Stomach (tissue), 8 donors: ENCODE measurements at regions not wholly inside any gene's neighbourhood (a gene's known extent, or its start where the extent isn't known, plus 50 kb on each side); places are given as distances from the start of the nearest gene placed in this dataset.

Experiments used
- DNase-seq, 2 donors: peaks; one replicate each; pipeline versions ENCODE4 v3.0.0 to v3.0.0-alpha.2; 2013 to 2019
- H3K27ac ChIP-seq, 5 donors: fragments of 200-600 bp in 4 of 5; sonication (generic) in 4 of 5; one replicate each; pipeline ENCODE4 v1.5.1; 2013 to 2019; ENCODE audit warnings: mild to moderate bottlenecking in 1 of 5, moderate library complexity in 1 of 5
- H3K27me3 ChIP-seq, 3 donors: fragments of 200-600 bp; sonication (generic); one replicate each; pipeline ENCODE4 v1.5.1; 2017 to 2019; ENCODE audit warnings: mixed run types in 1 of 3
- H3K36me3 ChIP-seq, 4 donors: fragments of 200-600 bp; sonication (generic); 1 replicate in 3 of 4; 2 replicates in 1 of 4; pipeline ENCODE4 v1.5.1; 2016 to 2019
- H3K4me1 ChIP-seq, 4 donors: fragments of 200-600 bp; sonication (generic); one replicate each; pipeline ENCODE4 v1.5.1; 2016 to 2019
- H3K4me3 ChIP-seq, 4 donors: fragments of 200-600 bp; sonication (generic) in 3 of 4; one replicate each; pipeline ENCODE4 v1.5.1; 2016 to 2019; ENCODE audit warnings: mild to moderate bottlenecking in 1 of 4
- H3K9me3 ChIP-seq, 4 donors: fragments of 200-600 bp; sonication (generic); one replicate each; pipeline ENCODE4 v1.5.1; 2016 to 2019
- EP300 ChIP-seq: sonication (generic); formaldehyde crosslinking; IDR thresholded peaks from one replicate; pipeline ENCODE4 v1.6.1; 2017; ENCODE audit warnings: antibody characterized with exemption
- POLR2A ChIP-seq, 4 donors: fragments of 450-650 bp; IDR thresholded peaks; one replicate each; pipeline ENCODE4 v1.6.1; 2016; ENCODE audit warnings: antibody characterized with exemption in 4 of 4, control low read depth in 2 of 4, mild to moderate bottlenecking in 1 of 4, moderate library complexity in 1 of 4
- POLR2AphosphoS5 ChIP-seq, 3 donors: sonication (generic); formaldehyde crosslinking; IDR thresholded peaks; one replicate each; pipeline ENCODE4 v1.6.1; 2016; ENCODE audit warnings: antibody characterized with exemption in 3 of 3
- WGBS, 5 donors: extraction: QIAGEN DNeasy Blood & Tissue Kit in 3 of 5; methylation state at CpG; one replicate each; pipeline versions ENCODE4 v1.1.5 to v1.1.7; 2013 to 2018; 5-methylcytosine and 5-hydroxymethylcytosine counted together
- intact Hi-C: fragments of 100-400 bp; cut with DNase I; formaldehyde crosslinking; loops from one replicate; pipeline ENCODE4 v1.15.1; 2023; ENCODE audit warnings: low total_unique reads
- TF ChIP-seq, protein P1 (sequence below), 7 experiments: fragments of 450-650 bp in 4 of 7; fragments of 200-600 bp in 3 of 7; sonication (generic) in 3 of 7; IDR thresholded peaks; one replicate each; pipeline ENCODE4 v1.5.1; 2016 to 2019; ENCODE audit warnings: antibody characterized with exemption in 7 of 7, control low read depth in 2 of 7, mild to moderate bottlenecking in 1 of 7
- donor health status: healthy with polysubstance abuse.
- donor health status: Bipolar disorder and iron deficiency.
- donor health status: healthy.

DNA sequence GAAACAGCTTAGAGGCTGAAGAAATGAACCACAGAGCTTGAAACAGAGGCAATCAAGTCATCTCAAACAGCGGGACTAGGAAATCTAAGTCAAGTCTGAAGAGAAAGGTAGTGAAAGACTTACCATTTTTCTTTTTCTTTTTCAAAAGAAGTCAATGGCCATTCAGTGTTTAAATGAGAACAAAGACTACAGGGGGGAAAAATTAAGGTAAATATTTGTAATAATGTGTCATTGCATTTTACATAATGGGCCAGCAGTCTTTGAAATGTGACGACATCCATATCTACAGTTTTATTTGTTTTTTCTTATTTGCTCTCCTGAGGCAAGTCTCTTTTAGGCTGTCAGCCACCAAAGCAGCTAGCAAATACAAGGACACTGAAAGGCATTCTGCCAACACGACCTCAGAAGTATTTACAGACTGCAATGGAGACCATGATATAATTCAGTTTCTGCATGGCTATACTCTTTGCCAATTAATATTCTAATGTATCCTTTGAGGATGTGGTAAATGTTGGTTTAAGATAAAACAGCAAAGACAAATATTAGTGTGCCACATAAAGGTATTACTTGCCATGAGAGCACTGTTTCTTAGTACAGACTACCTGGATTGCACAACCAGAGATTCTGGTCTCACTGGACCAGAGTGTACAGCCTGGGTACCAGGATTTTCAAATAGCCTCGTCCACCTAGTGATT is 307.0 kb upstream of the THBS1 start:
- no peak overlapping the region for H3K4me3 ChIP-seq
- no peaks in the 10 kb centered on the region for H3K27me3 ChIP-seq
- TF ChIP-seq POLR2AphosphoS5 (IDR thresholded peaks at IDR 0.05) (peak in 2 of 3 donors; percentile 77 to 92), EP300 (no peak), POLR2A (IDR thresholded peaks at IDR 0.05) (no peak)
- TF ChIP-seq, protein P1, sequence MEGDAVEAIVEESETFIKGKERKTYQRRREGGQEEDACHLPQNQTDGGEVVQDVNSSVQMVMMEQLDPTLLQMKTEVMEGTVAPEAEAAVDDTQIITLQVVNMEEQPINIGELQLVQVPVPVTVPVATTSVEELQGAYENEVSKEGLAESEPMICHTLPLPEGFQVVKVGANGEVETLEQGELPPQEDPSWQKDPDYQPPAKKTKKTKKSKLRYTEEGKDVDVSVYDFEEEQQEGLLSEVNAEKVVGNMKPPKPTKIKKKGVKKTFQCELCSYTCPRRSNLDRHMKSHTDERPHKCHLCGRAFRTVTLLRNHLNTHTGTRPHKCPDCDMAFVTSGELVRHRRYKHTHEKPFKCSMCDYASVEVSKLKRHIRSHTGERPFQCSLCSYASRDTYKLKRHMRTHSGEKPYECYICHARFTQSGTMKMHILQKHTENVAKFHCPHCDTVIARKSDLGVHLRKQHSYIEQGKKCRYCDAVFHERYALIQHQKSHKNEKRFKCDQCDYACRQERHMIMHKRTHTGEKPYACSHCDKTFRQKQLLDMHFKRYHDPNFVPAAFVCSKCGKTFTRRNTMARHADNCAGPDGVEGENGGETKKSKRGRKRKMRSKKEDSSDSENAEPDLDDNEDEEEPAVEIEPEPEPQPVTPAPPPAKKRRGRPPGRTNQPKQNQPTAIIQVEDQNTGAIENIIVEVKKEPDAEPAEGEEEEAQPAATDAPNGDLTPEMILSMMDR (IDR thresholded peaks at IDR 0.05): no peak
- 20 to 39% (median 33%) methylated on average over 4 of the region's 4 CpGs for WGBS, 5 donors
- peak overlapping the region in 4 of 5 donors; percentile 35 to 72 (median 47) for H3K27ac ChIP-seq
- H3K4me1 ChIP-seq: peaks cover 8 to 25% (median 21%) of the 10 kb centered on the region in 4 donors
- no peaks in the 10 kb centered on the region for H3K9me3 ChIP-seq
- DNase-seq: peak; percentile 84 to 95
- intact Hi-C loops: no loop called here
- H3K36me3 ChIP-seq: no peaks in the 10 kb centered on the region

DNA sequence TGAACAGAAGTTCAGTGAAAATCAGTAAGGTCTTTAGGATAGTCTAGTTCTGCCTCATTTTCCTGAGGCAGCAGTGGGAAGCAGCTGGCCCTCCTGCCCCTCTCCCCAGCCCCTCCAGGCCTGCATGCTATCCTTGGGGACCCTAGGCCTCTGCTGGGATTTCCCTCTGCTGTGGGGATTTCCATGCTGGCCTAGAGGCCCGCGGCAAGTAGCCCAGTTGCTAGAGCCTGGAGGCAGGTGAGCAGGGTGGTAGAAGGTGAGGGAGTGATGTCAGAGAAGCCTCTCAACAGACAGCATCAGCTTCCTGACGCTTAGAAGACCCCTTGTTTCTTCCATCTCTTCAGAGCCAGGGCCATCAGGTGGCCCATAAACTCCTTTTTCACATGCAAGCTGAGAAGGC is 305.8 kb upstream of the THBS1 start:
- TF ChIP-seq POLR2A (IDR thresholded peaks at IDR 0.05) (no peak), POLR2AphosphoS5 (IDR thresholded peaks at IDR 0.05) (no peak), EP300 (no peak)
- TF ChIP-seq, protein P1 (IDR thresholded peaks at IDR 0.05): no peak
- no peak overlapping the region for H3K27ac ChIP-seq
- H3K4me1 ChIP-seq: peaks cover 8 to 25% (median 16%) of the 10 kb centered on the region in 4 donors
- H3K4me3 ChIP-seq: no peak overlapping the region
- DNase-seq: no peak
- 61 to 82% (median 72%) methylated on average over 3 of the region's 3 CpGs for WGBS, 5 donors
- H3K9me3 ChIP-seq: no peaks in the 10 kb centered on the region
- intact Hi-C loops: no loop called here
- H3K27me3 ChIP-seq: no peaks in the 10 kb centered on the region
- no peaks in the 10 kb centered on the region for H3K36me3 ChIP-seq

DNA sequence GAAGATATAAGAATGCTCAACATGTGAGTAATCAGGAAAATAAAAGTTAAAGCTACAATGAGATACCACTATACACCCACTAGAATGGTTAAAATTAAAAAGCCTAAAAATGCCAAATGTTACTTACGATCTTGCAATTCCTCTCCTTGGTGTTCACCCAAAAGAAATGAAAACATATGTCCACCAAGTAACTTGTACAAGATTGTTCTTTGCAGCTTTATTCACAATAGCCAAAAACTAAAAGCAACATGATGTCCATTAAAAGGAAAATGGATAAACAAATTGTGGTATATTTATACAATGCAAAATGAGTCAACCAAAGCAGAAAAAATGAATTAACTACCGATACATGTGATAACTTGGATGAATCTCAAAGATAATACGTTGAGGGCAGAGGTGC is 301.6 kb upstream of the THBS1 start:
- Histone ChIP-seq H3K9me3 (no peaks in the 10 kb centered on the region), H3K4me1 (peaks cover 8 to 10% (median 8%) of the 10 kb centered on the region in 4 donors), H3K27ac (no peak overlapping the region), H3K4me3 (no peak overlapping the region), H3K27me3 (no peaks in the 10 kb centered on the region), H3K36me3 (no peaks in the 10 kb centered on the region)
- DNase-seq: no peak
- 68 to 91% (median 77%) methylated on average over 3 of the region's 3 CpGs for WGBS, 5 donors
- no peak for TF ChIP-seq POLR2A (IDR thresholded peaks at IDR 0.05)
- no peak for TF ChIP-seq EP300
- TF ChIP-seq, protein P1 (IDR thresholded peaks at IDR 0.05): no peak
- no peak for TF ChIP-seq POLR2AphosphoS5 (IDR thresholded peaks at IDR 0.05)
- intact Hi-C loops: no loop called here

DNA sequence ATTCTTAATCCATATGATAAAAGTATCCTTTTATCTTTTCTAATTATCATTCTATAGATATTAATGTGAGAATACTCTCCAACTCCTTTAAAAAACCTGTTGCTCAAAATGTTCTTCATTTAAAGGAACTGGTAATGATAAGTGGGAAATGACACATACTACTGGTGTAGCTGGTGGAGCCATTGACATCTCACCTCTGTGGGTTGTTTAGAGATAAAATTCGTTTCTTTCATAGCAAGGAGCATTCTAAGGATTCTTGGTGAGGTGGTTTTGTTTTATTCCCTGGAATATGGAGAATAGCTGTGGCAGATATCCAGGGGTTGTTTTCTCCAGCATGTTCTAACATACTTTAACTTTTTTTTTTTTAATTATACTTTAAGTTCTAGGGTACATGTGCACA is 299.8 kb upstream of the THBS1 start:
- no peaks in the 10 kb centered on the region for H3K27me3 ChIP-seq
- intact Hi-C loops: no loop called here
- H3K9me3 ChIP-seq: no peaks in the 10 kb centered on the region
- no peak overlapping the region for H3K4me3 ChIP-seq
- no peak for DNase-seq
- H3K27ac ChIP-seq: no peak overlapping the region
- peaks cover 0 to 5% (median under 1%) of the 10 kb centered on the region in 4 donors for H3K4me1 ChIP-seq
- H3K36me3 ChIP-seq: no peaks in the 10 kb centered on the region
- 17 to 45% (median 32%) methylated on average over 1 of the region's 1 CpG for WGBS, 5 donors
- TF ChIP-seq EP300: no peak

DNA sequence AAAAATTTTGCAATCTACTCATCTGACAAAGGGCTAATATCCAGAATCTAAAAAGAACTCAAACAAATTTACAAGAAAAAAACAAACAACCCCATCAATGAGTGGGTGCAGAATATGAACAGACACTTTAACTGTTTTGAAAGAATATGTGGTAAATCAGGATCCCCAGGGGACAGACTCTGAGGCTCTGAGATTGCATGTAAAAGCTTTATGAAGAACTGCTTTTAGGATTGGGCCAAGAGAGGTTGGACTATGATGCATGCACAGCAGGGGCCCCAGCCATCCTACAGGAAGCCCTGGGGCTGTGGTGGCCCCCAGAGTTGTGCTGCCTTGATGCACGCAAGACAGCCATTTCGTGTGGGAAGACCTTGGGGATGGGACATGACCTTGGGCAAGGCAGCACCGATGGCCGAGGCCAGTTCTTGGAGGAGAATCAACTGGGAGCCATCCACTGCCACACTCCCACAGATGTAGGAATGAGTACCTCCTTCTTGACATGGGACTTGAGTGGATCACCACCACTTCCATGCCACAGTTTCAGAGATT is 298.1 kb upstream of the THBS1 start:
- Histone ChIP-seq H3K9me3 (no peaks in the 10 kb centered on the region), H3K27me3 (no peaks in the 10 kb centered on the region), H3K36me3 (no peaks in the 10 kb centered on the region), H3K4me1 (peaks cover 0 to 17% (median 10%) of the 10 kb centered on the region in 4 donors), H3K4me3 (no peak overlapping the region), H3K27ac (no peak overlapping the region)
- WGBS, 5 donors: 83 to 95% (median 92%) methylated on average over 3 to 4 of the region's 4 CpGs
- intact Hi-C loops: no loop called here
- TF ChIP-seq, protein P1 (IDR thresholded peaks at IDR 0.05): no peak
- DNase-seq: no peak
